Activated CD4-positive, alpha-beta T cell treated with anti-CD3 and anti-CD28 coated beads, Interleukin-2, amount 50 U/mL, for 4 hours (primary cell): ENCODE measurements at regions not wholly inside any gene's neighbourhood (a gene's known extent, or its start where the extent isn't known, plus 50 kb on each side); places are given as distances from the start of the nearest gene placed in this dataset.

Experiments
- DNase-seq, 2 experiments: peaks; one replicate each; pipeline ENCODE4 v3.0.0-alpha.2; 2020

- no peak for DNase-seq
Measured at GRCh38 chr3:117084739-117085270, 375.2 kb downstream of the TUSC7 start.

- DNase-seq: no peak
Measured at GRCh38 chr3:117091676-117092075, 382.1 kb downstream of the TUSC7 start.

- DNase-seq: no peak
Measured at GRCh38 chr3:117096549-117096948, 387.0 kb downstream of the TUSC7 start.

- DNase-seq: no peak
Measured at GRCh38 chr3:117097351-117097750, 387.8 kb downstream of the TUSC7 start.

- no peak for DNase-seq
Measured at GRCh38 chr3:117101697-117102096, 392.1 kb downstream of the TUSC7 start.

DNA sequence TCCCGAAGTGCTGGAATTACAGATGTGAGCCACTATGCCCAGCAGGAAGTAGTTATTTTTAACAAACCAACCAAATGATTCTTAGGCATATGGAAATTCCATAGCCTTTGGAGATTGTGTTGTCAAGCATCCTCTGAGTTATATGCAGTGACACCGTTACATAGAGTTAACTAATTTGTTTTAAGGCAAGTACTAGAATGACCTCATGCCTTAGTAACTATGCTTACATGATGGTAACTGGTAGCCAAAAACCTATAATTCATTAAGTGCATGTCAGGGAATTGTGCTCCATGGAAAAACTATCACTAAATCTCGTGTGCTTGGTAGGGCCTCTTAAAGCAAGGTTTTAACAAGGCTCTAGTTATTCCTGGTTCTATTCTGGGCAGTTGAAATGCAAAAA is 392.8 kb downstream of the TUSC7 start:
- no peak for DNase-seq

GRCh38 chr3:117103675-117104074 is 394.1 kb downstream of the TUSC7 start:
- no peak for DNase-seq

DNA sequence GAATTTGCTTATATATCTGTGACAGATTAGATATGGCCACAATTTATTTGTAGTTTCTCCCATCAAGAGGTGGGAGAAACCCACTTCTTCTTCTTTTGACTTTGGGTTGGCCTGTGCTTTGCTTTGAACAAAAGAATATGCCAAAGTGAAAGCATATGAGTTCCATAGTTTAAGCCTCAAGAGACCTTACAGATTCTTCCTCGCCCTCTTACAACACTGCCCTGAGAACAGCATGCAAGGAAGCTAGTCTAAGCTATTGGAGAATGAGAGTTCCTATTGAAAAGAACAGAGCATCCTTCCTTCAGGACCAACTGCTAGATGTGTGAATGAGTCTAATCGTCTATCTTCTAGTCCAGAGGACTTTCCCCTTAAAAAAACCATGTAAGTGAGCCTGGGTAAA is 394.8 kb downstream of the TUSC7 start:
- DNase-seq: no peak

DNA sequence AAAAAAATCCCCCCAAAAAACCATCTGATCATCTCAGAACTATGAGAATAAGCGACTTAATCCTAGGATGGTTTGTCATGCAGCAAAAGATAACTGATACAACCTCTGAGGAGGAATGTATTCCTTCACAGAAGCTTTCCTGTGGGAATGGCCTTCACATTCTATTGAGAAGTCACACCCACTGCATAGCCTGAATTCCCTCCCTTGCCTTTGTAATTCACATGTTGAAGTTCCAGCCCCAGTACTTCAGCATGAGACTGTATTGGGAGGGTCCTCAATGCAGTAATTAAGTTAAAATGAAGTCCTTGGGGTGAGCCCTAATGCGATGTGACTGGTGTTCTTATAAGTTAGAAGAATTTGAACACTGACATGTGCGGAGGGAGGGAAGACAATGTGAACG is 395.2 kb downstream of the TUSC7 start:
- DNase-seq: no peak

GRCh38 chr3:117105686-117106085 is 396.1 kb downstream of the TUSC7 start:
- DNase-seq: no peak

- no peak for DNase-seq
Measured at GRCh38 chr3:117106396-117106795, 396.8 kb downstream of the TUSC7 start.

GRCh38 chr3:117107946-117108345 is 398.4 kb downstream of the TUSC7 start:
- DNase-seq: no peak

DNA sequence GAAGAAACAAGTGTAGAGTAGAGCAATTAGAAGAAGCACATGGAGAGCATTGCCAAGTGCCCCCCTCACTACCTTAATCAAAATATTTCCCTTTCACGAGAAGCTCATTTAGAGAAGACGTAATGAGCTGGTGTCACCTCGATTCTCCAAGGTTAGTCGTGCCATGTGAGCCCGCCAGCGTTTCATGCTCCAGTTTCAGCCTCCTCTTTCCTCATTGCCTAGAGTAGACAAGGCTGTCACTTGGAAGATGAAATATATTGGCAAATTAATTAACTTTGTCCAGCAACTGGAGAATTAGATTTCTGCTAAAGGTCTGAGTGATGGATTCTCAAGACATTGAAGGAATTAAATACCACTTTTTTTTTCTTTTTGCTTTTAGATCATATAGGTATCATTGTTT is 399.6 kb downstream of the TUSC7 start:
- no peak for DNase-seq

DNA sequence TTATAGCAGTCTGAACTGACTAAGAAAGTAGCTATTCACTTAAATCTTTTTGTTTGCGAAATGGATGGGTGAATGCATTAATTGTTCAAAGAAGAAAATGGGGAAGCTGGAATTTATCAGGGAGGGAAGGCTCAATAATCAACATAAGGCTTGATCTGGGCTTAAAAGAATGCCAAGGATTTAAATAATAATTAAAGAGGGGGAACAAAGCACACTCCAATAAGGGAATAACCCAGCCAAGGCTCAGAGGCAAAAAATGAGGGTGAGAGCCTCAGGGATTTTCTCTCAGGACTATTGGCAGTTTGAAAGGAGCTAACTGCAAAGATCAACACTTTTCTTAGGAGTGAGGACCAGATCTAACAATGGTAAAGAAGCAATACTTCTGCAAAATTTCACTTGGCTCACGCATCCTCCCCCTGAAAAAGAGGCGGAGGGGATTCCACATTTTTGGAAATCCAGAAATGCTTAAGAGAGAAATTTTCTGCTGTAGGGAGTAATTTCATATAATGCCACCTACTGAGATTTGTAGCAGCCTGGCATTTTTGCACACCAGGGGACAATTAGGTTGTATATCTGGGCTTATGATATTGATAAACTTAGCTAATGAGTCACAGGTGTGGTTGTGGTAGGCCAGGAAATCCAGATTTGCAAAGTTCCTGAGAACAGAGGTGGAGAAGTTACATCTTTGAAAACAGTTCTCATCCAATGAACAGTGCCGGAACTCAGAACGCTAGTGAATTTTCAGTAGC is 405.1 kb downstream of the TUSC7 start:
- no peak for DNase-seq

- DNase-seq: no peak
Measured at GRCh38 chr3:117117188-117117936, 407.8 kb downstream of the TUSC7 start.

GRCh38 chr3:117118604-117119003 is 409.0 kb downstream of the TUSC7 start:
- no peak for DNase-seq

DNA sequence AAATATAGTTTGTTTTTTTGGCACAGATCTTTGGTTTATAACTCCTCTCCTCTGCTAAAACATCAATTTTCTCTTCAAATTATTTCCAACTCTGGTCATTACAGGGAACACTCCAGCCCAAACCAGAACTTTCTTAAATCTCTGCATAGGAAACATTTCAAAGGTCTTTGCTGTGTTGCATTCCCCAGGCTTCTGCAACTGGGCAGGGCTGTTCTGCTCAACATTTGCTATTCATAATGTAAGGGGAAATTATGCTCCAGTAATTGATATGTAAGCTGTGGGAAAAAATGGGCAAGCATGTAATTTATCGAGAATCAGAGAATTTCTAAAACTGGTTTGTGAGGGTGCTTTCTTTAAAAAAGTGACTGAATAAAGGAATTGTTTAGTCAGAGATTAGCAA is 410.4 kb downstream of the TUSC7 start:
- no peak for DNase-seq

GRCh38 chr3:117122609-117123008 is 413.0 kb downstream of the TUSC7 start:
- DNase-seq: no peak

- no peak for DNase-seq
Measured at GRCh38 chr3:117126460-117126859, 416.9 kb downstream of the TUSC7 start.

DNA sequence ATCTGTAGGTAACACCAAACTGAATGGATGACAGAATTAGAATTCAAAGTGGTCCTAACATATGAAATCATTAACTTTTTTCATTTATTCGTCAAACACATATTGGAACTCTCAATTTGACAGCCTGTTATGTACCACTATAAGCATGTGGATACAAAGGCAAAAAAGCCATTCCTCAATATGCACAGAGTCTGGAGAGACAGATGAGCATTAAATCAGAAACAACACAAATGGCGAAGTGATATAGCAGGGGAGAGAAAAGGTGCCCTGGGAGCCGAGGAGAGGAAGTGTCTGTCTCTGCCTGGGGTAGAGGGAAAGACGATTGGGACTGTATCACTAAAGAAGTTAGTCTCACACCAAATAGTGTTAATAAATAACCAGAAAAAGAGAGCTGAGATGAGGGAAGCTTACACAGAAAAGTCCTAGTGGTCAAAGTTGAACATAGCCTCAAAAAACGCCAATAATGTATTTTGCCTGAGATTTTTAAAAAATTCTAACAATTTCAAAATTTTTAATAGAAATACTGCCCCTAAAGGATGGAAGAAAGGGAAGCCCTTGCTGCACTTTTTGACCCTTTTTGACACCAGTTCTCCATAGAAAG is 417.5 kb downstream of the TUSC7 start:
- no peak for DNase-seq

DNA sequence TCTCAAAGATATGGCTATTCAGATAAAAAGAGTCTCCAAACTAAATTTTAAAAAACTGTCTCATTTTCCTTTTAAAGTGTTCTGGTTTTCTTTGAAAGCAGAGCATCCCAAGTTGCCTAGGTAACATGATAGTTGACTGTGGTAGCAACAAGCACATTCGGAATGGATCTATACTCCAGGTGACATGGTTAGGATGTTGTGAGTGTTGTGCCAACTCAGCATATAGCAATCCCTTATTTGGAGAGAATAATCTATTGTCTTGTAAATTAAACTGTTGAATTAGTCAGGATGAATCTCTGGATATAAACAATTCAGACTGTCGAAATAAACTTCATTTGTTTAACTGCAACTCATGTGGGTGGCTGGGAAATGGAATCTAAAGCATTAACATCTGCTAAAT is 418.6 kb downstream of the TUSC7 start:
- DNase-seq: no peak

DNA sequence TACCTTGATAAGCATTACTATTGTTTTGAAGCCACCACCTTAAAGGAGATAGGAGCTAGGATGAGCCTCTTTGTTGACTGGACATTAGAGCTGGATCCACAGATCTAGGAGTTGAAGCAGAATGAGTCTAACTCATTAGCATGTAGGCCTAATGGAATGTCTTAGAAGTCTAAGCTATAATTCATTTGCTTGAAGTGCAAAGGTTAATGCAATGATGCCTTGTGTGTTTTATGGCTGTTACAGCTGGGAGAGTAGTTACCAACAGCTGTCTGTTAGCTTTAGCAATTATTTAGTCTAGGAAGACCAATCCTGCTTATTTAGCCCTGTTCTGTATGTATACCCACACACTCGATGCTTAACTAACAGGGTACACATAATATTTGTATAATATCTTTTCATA is 419.3 kb downstream of the TUSC7 start:
- DNase-seq: no peak

DNA sequence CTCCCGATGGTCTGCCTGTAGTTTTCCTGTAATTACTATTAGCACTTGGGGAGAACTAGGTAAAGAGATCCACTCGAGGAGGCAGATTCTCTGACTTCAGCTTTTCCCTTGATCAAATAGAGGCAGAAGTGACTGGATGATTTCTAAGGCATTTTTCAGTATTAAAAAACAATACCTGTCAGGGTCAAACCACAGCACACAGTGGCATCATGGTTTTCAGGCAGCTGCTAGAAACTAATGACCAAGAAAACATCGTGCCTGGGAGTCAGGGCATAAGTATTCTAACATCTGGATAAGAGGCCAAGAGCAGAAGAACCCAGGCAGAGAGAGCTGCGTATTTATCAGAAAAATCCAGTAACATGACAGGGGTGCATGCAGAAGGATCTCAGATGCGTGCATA is 419.9 kb downstream of the TUSC7 start:
- no peak for DNase-seq

DNA sequence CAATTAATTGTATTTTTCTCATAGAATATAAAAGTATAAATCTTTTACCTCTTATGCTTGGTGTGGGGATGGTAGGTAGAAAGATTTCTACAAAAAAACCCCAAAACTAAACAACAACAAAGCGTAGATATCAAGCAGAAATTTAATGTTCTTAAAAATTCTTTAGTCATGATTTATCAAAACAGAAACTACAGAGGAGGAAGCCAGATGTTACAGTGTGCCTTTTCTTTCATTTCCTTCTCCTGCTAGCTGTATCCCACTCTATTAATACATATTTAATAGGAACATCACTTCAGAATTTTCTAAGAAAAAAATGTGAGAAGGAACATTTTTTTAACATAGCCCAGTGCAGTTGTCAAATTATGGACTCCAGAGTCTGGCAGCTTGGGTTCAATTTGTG is 420.6 kb downstream of the TUSC7 start:
- no peak for DNase-seq
